ENCODE measurements at regions not wholly inside any gene's neighbourhood (a gene's known extent, or its start where the extent isn't known, plus 50 kb on each side); places are given as distances from the start of the nearest gene placed in this dataset.

DNA sequence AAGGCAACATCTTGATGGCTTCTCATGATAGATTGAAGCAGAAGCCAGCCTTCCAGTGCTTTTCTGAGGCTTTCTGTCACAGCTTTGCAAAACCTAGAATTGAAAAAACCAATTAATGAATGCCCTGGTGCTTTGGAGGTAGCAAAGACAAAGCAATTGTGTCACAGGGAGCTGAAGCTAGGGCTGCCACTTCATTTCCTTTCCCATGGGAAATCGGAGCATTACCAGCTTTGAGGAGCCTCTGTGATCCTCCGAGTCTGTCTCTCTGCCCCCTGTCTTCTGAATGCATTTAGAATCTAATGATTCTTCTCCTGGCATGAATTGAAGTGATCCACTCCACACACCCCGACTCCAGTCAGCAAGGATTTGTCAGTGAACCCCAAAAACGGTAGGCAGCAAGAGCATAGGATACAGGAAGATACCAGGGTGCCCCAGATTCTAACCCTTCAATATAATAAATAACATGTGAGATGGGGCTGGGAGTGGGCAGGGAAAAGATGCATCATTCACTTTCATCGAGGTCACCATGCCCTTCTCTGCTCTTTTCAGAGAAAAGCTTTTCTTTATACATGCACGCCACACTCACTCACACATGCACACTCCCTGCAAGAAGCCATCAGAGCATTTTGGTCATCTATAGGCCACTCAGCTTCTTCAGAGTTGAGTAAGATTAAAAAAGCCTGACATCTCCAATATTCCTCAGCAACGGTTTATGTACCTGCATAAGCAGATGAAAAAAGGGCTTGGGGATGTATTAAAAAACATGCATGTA is 247.7 kb upstream of the ZNF462 start:
- peaks cover 0 to 4% (median 3%) of the 10 kb centered on the region in 3 donors for H3K4me1 ChIP-seq (ENCODE audit: control insufficient read depth in 2 of 3, insufficient read depth in 2 of 3, low read depth in 1 of 3, low read length in 3 of 3)
- no peak overlapping the region for H3K9ac ChIP-seq (ENCODE audit: low read length in 3 of 3)
- intact Hi-C loops (cut with DNase I) = no loop called here
- no peaks in the 10 kb centered on the region for H3K27me3 ChIP-seq (ENCODE audit: control insufficient read depth, insufficient read depth, low read length)
- DNase-seq = no peak
- TF ChIP-seq, protein P1, sequence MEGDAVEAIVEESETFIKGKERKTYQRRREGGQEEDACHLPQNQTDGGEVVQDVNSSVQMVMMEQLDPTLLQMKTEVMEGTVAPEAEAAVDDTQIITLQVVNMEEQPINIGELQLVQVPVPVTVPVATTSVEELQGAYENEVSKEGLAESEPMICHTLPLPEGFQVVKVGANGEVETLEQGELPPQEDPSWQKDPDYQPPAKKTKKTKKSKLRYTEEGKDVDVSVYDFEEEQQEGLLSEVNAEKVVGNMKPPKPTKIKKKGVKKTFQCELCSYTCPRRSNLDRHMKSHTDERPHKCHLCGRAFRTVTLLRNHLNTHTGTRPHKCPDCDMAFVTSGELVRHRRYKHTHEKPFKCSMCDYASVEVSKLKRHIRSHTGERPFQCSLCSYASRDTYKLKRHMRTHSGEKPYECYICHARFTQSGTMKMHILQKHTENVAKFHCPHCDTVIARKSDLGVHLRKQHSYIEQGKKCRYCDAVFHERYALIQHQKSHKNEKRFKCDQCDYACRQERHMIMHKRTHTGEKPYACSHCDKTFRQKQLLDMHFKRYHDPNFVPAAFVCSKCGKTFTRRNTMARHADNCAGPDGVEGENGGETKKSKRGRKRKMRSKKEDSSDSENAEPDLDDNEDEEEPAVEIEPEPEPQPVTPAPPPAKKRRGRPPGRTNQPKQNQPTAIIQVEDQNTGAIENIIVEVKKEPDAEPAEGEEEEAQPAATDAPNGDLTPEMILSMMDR (IDR thresholded peaks at IDR 0.05; ENCODE audit: borderline replicate concordance, extremely low read depth, insufficient read depth) = no peak
- H3K27ac ChIP-seq (ENCODE audit: low read depth in 2 of 2, low read length in 2 of 2) = no peak overlapping the region
- FAIRE-seq = no peak
- no peaks in the 10 kb centered on the region for H3K36me3 ChIP-seq (ENCODE audit: control insufficient read depth in 2 of 3, insufficient read depth in 3 of 3, low read length in 3 of 3)
- H3K9me3 ChIP-seq (ENCODE audit: control insufficient read depth in 2 of 3, insufficient read depth in 1 of 3, low read length in 3 of 3) = no peaks in the 10 kb centered on the region
- no peak overlapping the region for H3K4me3 ChIP-seq (ENCODE audit: low read length in 3 of 3)

DNA sequence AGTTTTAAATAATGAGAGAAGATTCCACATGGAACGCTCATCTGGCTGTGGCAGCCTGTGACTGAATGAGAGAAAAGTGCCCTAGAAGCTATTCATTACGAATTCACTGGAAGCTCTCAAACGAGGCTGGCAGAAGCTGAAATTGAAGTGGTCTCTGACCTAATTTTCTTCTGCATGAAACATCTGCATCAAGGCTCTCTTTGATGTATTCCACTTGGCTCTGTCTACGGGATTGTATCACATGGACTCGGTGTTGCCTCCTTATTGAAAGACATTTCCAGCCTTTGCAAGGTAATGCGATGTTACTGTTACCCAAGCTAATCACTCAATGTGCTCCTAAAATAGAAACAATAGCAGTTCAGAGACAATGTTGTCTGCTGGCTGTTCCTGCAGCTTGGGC is 246.9 kb upstream of the ZNF462 start:
- no peak for FAIRE-seq
- TF ChIP-seq, protein P1 (IDR thresholded peaks at IDR 0.05; ENCODE audit: borderline replicate concordance, extremely low read depth, insufficient read depth) = no peak
- peaks cover 0 to 4% (median 3%) of the 10 kb centered on the region in 3 donors for H3K4me1 ChIP-seq (ENCODE audit: control insufficient read depth in 2 of 3, insufficient read depth in 2 of 3, low read depth in 1 of 3, low read length in 3 of 3)
- no peak overlapping the region for H3K27ac ChIP-seq (ENCODE audit: low read depth in 2 of 2, low read length in 2 of 2)
- no peak overlapping the region for H3K9ac ChIP-seq (ENCODE audit: low read length in 3 of 3)
- DNase-seq = no peak
- intact Hi-C loops (cut with DNase I) = no loop called here
- no peak overlapping the region for H3K4me3 ChIP-seq (ENCODE audit: low read length in 3 of 3)
- no peaks in the 10 kb centered on the region for H3K36me3 ChIP-seq (ENCODE audit: control insufficient read depth in 2 of 3, insufficient read depth in 3 of 3, low read length in 3 of 3)
- no peaks in the 10 kb centered on the region for H3K27me3 ChIP-seq (ENCODE audit: control insufficient read depth, insufficient read depth, low read length)
- H3K9me3 ChIP-seq (ENCODE audit: control insufficient read depth in 2 of 3, insufficient read depth in 1 of 3, low read length in 3 of 3) = no peaks in the 10 kb centered on the region

DNA sequence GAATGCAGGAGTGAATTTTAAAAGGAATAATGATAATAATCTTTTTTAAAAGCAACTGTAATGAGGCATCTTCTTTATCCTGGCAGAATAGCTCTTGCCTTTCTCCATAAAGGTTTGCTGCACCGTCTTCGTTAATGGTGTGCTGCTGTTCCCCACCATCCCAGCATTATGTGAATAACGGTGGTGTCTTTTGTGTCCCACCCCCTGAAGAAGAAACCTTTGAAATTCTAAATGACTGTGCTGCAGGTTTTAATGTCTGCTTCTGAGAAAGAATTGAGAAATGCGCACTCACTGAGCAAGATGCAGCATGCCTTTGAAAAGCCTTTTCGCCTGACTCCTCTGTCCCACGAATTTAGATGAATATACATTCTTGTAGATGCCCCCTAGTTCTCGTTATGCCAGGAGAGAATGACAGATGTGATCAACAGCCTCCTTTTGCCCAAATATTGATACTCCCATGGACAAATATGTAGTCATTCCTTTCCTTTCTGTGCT is 246.1 kb upstream of the ZNF462 start:
- intact Hi-C loops (cut with DNase I) = no loop called here
- TF ChIP-seq, protein P1 (IDR thresholded peaks at IDR 0.05; ENCODE audit: borderline replicate concordance, extremely low read depth, insufficient read depth) = no peak
- peaks cover 0 to 4% (median 3%) of the 10 kb centered on the region in 3 donors for H3K4me1 ChIP-seq (ENCODE audit: control insufficient read depth in 2 of 3, insufficient read depth in 2 of 3, low read depth in 1 of 3, low read length in 3 of 3)
- H3K27me3 ChIP-seq (ENCODE audit: control insufficient read depth, insufficient read depth, low read length) = no peaks in the 10 kb centered on the region
- no peak for DNase-seq
- FAIRE-seq = no peak
- no peak overlapping the region for H3K27ac ChIP-seq (ENCODE audit: low read depth in 2 of 2, low read length in 2 of 2)
- H3K9me3 ChIP-seq (ENCODE audit: control insufficient read depth in 2 of 3, insufficient read depth in 1 of 3, low read length in 3 of 3) = no peaks in the 10 kb centered on the region
- no peak overlapping the region for H3K9ac ChIP-seq (ENCODE audit: low read length in 3 of 3)
- H3K4me3 ChIP-seq (ENCODE audit: low read length in 3 of 3) = no peak overlapping the region
- no peaks in the 10 kb centered on the region for H3K36me3 ChIP-seq (ENCODE audit: control insufficient read depth in 2 of 3, insufficient read depth in 3 of 3, low read length in 3 of 3)

Data from kidney (tissue), 13 donors.